MM.1S (cell line): ENCODE measurements at regions not wholly inside any gene's neighbourhood (a gene's known extent, or its start where the extent isn't known, plus 50 kb on each side); places are given as distances from the start of the nearest gene placed in this dataset.

ENCODE experiments used
- DNase-seq: peaks from one replicate; pipeline ENCODE4 v3.0.0-alpha.2; 2015
- H2AFZ ChIP-seq: fragments of 300-600 bp; sonication (generic); 2 replicates; pipeline ENCODE4 v1.6.0; 2016; ENCODE audit warnings: antibody characterized with exemption, low read length
- H3F3A ChIP-seq: fragments of 300-600 bp; sonication (generic); 2 replicates; pipeline ENCODE4 v1.6.1; 2016; ENCODE audit warnings: mild to moderate bottlenecking, antibody characterized with exemption, low read length, moderate library complexity, mixed read lengths; ENCODE audit not compliant: insufficient read depth
- H3K27ac ChIP-seq: fragments of 300-600 bp; sonication (generic); 2 replicates; pipeline ENCODE4 v1.5.1; 2016; ENCODE audit warnings: mild to moderate bottlenecking, low read length
- H3K27me3 ChIP-seq: fragments of 300-600 bp; sonication (generic); replicated peaks from 2 replicates; pipeline ENCODE4 v1.6.0; 2016; ENCODE audit warnings: low read length; ENCODE audit not compliant: insufficient read depth
- H3K36me3 ChIP-seq: fragments of 300-600 bp; sonication (generic); replicated peaks from 2 replicates; pipeline ENCODE4 v1.6.1; 2016; ENCODE audit warnings: mild to moderate bottlenecking, low read length, mixed read lengths; ENCODE audit not compliant: insufficient read depth
- H3K4me1 ChIP-seq: fragments of 300-600 bp; sonication (generic); 2 replicates; pipeline ENCODE4 v1.6.1; 2016; ENCODE audit warnings: low read length, mixed read lengths
- H3K4me2 ChIP-seq: fragments of 300-600 bp; sonication (generic); 2 replicates; pipeline ENCODE4 v1.6.0; 2016; ENCODE audit warnings: low read depth, low read length
- H3K4me3 ChIP-seq: fragments of 300-600 bp; sonication (generic); 2 replicates; pipeline ENCODE4 v1.5.1; 2016; ENCODE audit warnings: low read length, mixed read lengths
- H3K79me2 ChIP-seq: fragments of 300-600 bp; sonication (generic); 2 replicates; pipeline ENCODE4 v1.6.1; 2016; ENCODE audit warnings: mixed run types, low read length, mixed read lengths
- H3K9ac ChIP-seq: fragments of 300-600 bp; sonication (generic); 2 replicates; pipeline ENCODE4 v1.6.1; 2016; ENCODE audit warnings: low read length, mixed read lengths
- H3K9me2 ChIP-seq: fragments of 300-600 bp; sonication (generic); replicated peaks from 2 replicates; pipeline ENCODE4 v1.6.1; 2016; ENCODE audit warnings: mild to moderate bottlenecking, low read length, mixed read lengths; ENCODE audit not compliant: insufficient read depth
- H3K9me3 ChIP-seq: fragments of 300-600 bp; sonication (generic); replicated peaks from 2 replicates; pipeline ENCODE4 v1.6.1; 2016; ENCODE audit warnings: mild to moderate bottlenecking, low read length, mixed read lengths; ENCODE audit not compliant: insufficient read depth
- H4K20me1 ChIP-seq: fragments of 300-600 bp; sonication (generic); 2 replicates; pipeline ENCODE4 v1.6.1; 2016; ENCODE audit warnings: mild to moderate bottlenecking, low read length, moderate library complexity, mixed read lengths; ENCODE audit not compliant: insufficient read depth
- CTCF ChIP-seq: fragments of 300-600 bp; sonication (generic); IDR thresholded peaks from 2 replicates; pipeline ENCODE4 v1.5.1; 2016; ENCODE audit warnings: antibody characterized with exemption, low read length, mixed read lengths
- EZH2 ChIP-seq: fragments of 300-600 bp; sonication (generic); optimal IDR thresholded peaks from 2 replicates; pipeline ENCODE3; 2017; ENCODE audit warnings: low read depth, mild to moderate bottlenecking, antibody characterized with exemption, low read length, mixed read lengths
- EZH2phosphoT487 ChIP-seq: fragments of 300-600 bp; sonication (generic); IDR thresholded peaks from 2 replicates; pipeline ENCODE4 v1.6.1; 2018; ENCODE audit warnings: antibody characterized with exemption, low read length

GRCh38 chr10:31188792-31189406, 130.1 kb upstream of the ZEB1 start:
- no peaks in the 10 kb centered on the region for H3K9me2 ChIP-seq
- no peaks in the 10 kb centered on the region for H3K27me3 ChIP-seq
- no peak for TF ChIP-seq EZH2
- no peak for TF ChIP-seq EZH2phosphoT487
- TF ChIP-seq CTCF, result no peak
- H3K79me2 ChIP-seq, result no peaks in the 10 kb centered on the region
- no peak overlapping the region for H3K4me2 ChIP-seq
- no peak overlapping the region for H3K9ac ChIP-seq
- no peak overlapping the region for H3K27ac ChIP-seq
- no peaks in the 10 kb centered on the region for H3F3A ChIP-seq
- H3K4me1 ChIP-seq, result no peaks in the 10 kb centered on the region
- no peak for DNase-seq
- no peaks in the 10 kb centered on the region for H4K20me1 ChIP-seq
- no peaks in the 10 kb centered on the region for H3K9me3 ChIP-seq
- H3K36me3 ChIP-seq, result no peaks in the 10 kb centered on the region
- no peak overlapping the region for H2AFZ ChIP-seq
- H3K4me3 ChIP-seq, result no peak overlapping the region

DNA sequence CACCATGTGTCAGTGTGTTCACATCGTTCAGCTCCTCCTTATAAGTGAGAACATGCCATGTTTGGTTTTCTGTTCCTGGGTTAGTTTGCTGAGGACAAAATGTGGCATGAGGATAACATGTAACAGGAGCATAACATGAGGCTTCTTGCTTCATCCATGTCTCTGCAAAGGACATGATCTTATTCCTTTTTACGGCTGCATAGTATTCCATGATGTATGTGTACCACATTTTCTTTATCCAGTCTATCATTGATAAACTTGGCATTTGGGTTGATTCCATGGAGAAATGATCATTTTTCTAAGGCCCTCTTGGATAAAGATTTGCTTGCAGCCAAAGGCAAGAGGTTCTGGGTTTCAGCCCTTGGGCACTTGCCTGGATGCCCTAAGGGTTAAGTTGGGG, 128.5 kb upstream of the ZEB1 start:
- H3K36me3 ChIP-seq, result no peaks in the 10 kb centered on the region
- no peak overlapping the region for H3K9ac ChIP-seq
- H3K27me3 ChIP-seq, result no peaks in the 10 kb centered on the region
- no peaks in the 10 kb centered on the region for H3K9me3 ChIP-seq
- no peak overlapping the region for H2AFZ ChIP-seq
- no peaks in the 10 kb centered on the region for H3F3A ChIP-seq
- no peaks in the 10 kb centered on the region for H4K20me1 ChIP-seq
- no peak overlapping the region for H3K27ac ChIP-seq
- no peak for TF ChIP-seq EZH2phosphoT487
- no peak for TF ChIP-seq CTCF
- TF ChIP-seq EZH2, result no peak
- H3K79me2 ChIP-seq, result no peaks in the 10 kb centered on the region
- H3K4me3 ChIP-seq, result no peak overlapping the region
- no peaks in the 10 kb centered on the region for H3K9me2 ChIP-seq
- H3K4me1 ChIP-seq, result no peaks in the 10 kb centered on the region
- no peak overlapping the region for H3K4me2 ChIP-seq
- DNase-seq, result no peak

DNA sequence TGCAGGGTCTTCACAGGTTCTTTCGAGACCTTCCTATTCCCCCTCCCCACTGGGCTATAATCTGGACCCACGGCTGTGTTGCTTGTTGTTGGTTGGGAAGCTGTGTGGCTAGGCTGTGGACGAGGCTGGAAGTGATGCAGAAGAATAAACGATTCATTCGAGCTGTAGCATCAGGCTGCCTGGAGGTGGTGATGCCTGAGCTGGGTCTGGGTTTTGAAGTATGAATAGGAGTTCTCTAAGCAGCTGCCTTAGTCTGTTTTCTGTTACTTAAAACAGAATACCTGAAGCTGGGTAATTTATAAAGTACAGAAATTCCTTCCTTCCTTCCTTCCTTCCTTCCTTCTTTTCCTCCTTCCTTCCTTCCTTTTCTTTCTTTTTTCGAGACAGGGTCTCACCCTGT, 126.5 kb upstream of the ZEB1 start:
- TF ChIP-seq EZH2, result no peak
- TF ChIP-seq CTCF, result no peak
- no peak for TF ChIP-seq EZH2phosphoT487
- DNase-seq, result no peak
- Histone ChIP-seq H3K4me3 (no peak overlapping the region), H3K9ac (no peak overlapping the region), H3K4me2 (no peak overlapping the region), H3K27ac (no peak overlapping the region), H4K20me1 (no peaks in the 10 kb centered on the region), H3K27me3 (no peaks in the 10 kb centered on the region), H3K4me1 (no peaks in the 10 kb centered on the region), H3K79me2 (no peaks in the 10 kb centered on the region), H3K36me3 (no peaks in the 10 kb centered on the region), H3K9me3 (no peaks in the 10 kb centered on the region), H3K9me2 (no peaks in the 10 kb centered on the region), H2AFZ (no peak overlapping the region), H3F3A (no peaks in the 10 kb centered on the region)
